Activated CD4-positive, alpha-beta T cell treated with anti-CD3 and anti-CD28 coated beads, Interleukin-2, amount 10 ng/mL, durations not matched to agents 24 days and 14 days (primary cell): ENCODE measurements at regions not wholly inside any gene's neighbourhood (a gene's known extent, or its start where the extent isn't known, plus 50 kb on each side); places are given as distances from the start of the nearest gene placed in this dataset.

Source experiments
- DNase-seq: peaks from one replicate; pipeline ENCODE4 v3.0.0; 2022
- H3K27ac Mint-ChIP-seq: one replicate; pipeline ENCODE4 v1.8.0; 2022; ENCODE audit warnings: mild to moderate bottlenecking, mixed read lengths
- H3K27me3 Mint-ChIP-seq: one replicate; pipeline ENCODE4 v1.8.0; 2022; ENCODE audit warnings: mixed read lengths
- H3K36me3 Mint-ChIP-seq: one replicate; pipeline ENCODE4 v1.8.0; 2022; ENCODE audit warnings: low read depth, mild to moderate bottlenecking, mixed read lengths
- H3K4me1 Mint-ChIP-seq: one replicate; pipeline ENCODE4 v1.8.0; 2021; ENCODE audit warnings: mixed read lengths
- H3K4me3 Mint-ChIP-seq: one replicate; pipeline ENCODE4 v1.8.0; 2022; ENCODE audit warnings: mild to moderate bottlenecking, moderate library complexity, mixed read lengths
- H3K9me3 Mint-ChIP-seq: one replicate; pipeline ENCODE4 v1.8.0; 2021; ENCODE audit warnings: mixed read lengths
- intact Hi-C: fragments of 100-400 bp; cut with micrococcal nuclease; formaldehyde crosslinking; loops from one replicate; pipeline ENCODE4 v1.15.1; 2023

DNA sequence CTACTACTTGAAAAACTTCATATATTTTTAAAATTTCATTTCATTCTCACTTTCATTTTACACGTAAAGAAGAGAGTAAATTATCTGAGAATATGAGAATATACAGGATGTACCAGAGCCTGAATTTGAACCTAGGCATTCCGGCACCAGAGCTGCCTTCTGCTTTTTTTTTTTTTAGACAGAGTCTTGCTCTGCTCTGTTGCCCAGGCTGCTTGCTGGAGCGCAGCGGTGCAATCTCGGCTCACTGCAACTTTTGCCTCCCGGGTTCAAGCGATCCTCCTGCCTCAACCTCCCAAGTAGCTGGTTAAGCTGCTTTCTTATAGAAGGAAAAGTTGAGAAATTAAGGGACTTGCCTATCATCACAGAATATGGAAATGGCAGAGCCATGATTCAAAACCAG is 540.1 kb downstream of the EBF1 start:
- no peak for DNase-seq
- Mint-ChIP-seq H3K9me3 (peaks cover 6% of the 10 kb centered on the region), H3K27ac (no peak overlapping the region), H3K36me3 (no peaks in the 10 kb centered on the region), H3K4me3 (no peak overlapping the region), H3K27me3 (no peaks in the 10 kb centered on the region), H3K4me1 (peaks cover 1% of the 10 kb centered on the region)
- intact Hi-C loops = no loop called here

- Mint-ChIP-seq H3K9me3 (peaks cover 6% of the 10 kb centered on the region), H3K4me3 (no peak overlapping the region), H3K36me3 (no peaks in the 10 kb centered on the region), H3K27me3 (no peaks in the 10 kb centered on the region), H3K27ac (no peak overlapping the region), H3K4me1 (peaks cover 5% of the 10 kb centered on the region)
- intact Hi-C loops = no loop called here
- no peak for DNase-seq
Observed at GRCh38 chr5:158559066-158559465, 540.6 kb downstream of the EBF1 start.

DNA sequence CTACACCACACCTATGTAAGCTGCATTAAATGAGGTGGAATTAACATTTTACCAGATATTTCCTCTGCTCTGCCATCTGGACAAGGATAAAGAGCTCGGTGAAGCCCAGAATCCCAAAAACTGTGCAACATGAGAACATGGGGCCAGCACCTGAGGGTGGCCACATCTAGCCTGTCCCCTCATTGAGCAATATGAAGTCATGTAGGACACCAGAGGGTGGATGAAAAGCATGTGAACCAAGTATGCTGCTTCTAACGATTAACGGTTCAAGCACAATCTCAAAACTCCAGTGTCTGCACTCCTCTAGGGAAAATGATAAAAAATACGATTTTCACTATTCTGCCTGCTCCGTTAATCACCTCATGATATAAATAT is 545.8 kb downstream of the EBF1 start:
- DNase-seq = no peak
- Mint-ChIP-seq H3K36me3 (no peaks in the 10 kb centered on the region), H3K9me3 (peaks cover 5% of the 10 kb centered on the region), H3K4me1 (peaks cover 5% of the 10 kb centered on the region), H3K4me3 (no peak overlapping the region), H3K27ac (no peak overlapping the region), H3K27me3 (no peaks in the 10 kb centered on the region)
- intact Hi-C loops = no loop called here

DNA sequence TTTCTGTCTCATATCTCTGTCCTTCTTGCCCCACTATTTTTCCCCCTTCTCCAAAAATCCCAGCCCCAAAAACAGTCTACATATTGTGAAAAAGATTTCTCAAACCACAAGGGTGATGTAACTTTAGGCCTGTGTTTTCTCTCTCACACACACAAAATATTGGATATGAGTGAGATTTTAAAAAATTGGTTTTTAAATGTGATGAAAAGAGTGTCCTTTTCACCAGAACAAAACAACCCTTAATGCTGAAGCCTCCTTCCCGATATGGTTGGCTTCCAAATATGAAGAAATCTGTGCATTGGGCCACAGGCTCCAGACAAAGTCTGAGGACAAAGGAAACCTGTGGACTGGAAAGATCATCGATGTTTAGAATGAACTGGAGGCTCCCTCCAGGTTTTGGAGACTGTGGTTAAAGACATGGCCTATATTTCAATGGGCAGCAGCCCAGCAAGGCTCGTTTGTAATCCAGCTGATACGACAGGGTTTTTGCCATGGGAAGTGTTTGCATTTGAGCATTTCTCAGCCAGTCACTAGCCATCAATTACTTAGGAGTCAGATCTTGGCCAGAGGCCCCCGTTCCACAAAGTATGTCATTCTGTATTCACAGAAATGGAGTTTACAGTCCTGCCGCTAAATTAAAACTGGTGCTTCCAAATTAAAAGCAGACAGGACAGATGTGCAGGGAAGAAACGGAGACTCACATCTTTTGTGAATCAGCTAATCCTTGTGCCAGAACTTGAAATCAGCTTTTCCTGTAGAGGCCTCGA is 546.3 kb downstream of the EBF1 start:
- intact Hi-C loops = no loop called here
- H3K27ac Mint-ChIP-seq = no peak overlapping the region
- H3K4me3 Mint-ChIP-seq = no peak overlapping the region
- H3K27me3 Mint-ChIP-seq = no peaks in the 10 kb centered on the region
- DNase-seq = no peak
- no peaks in the 10 kb centered on the region for H3K36me3 Mint-ChIP-seq
- peaks cover 5% of the 10 kb centered on the region for H3K4me1 Mint-ChIP-seq
- H3K9me3 Mint-ChIP-seq = peaks cover 9% of the 10 kb centered on the region

DNA sequence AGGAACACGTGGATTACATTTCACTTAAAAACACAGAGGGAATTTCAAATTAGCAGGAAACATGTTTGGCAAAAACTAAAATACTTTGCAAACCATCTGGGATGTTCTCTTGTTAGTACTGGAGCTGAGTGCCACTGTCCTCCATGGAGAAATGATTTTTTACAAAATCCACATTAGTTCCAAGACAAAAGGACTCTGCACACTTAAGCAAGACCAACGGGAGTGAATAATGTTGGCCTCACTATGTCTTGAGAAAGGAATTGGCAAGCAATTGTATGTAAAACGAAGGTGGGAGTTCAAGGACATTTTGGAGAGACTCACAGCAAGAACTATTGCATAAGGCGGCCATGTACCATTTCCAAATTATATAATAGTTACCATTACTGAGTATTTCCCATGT is 547.5 kb downstream of the EBF1 start:
- H3K9me3 Mint-ChIP-seq = peaks cover 16% of the 10 kb centered on the region
- intact Hi-C loops = no loop called here
- peaks cover 3% of the 10 kb centered on the region for H3K27me3 Mint-ChIP-seq
- peaks cover 5% of the 10 kb centered on the region for H3K4me1 Mint-ChIP-seq
- no peak for DNase-seq
- H3K36me3 Mint-ChIP-seq = no peaks in the 10 kb centered on the region
- H3K4me3 Mint-ChIP-seq = no peak overlapping the region
- no peak overlapping the region for H3K27ac Mint-ChIP-seq

- DNase-seq = no peak
- Mint-ChIP-seq H3K27ac (no peak overlapping the region), H3K9me3 (peaks cover 13% of the 10 kb centered on the region), H3K4me1 (peaks cover under 1% of the 10 kb centered on the region), H3K4me3 (no peak overlapping the region), H3K27me3 (peaks cover 3% of the 10 kb centered on the region), H3K36me3 (no peaks in the 10 kb centered on the region)
- intact Hi-C loops = no loop called here
Observed at GRCh38 chr5:158549311-158549710, 550.4 kb downstream of the EBF1 start.

- no peaks in the 10 kb centered on the region for H3K36me3 Mint-ChIP-seq
- no peak for DNase-seq
- H3K27me3 Mint-ChIP-seq = peaks cover 3% of the 10 kb centered on the region
- intact Hi-C loops = no loop called here
- H3K4me3 Mint-ChIP-seq = no peak overlapping the region
- peaks cover 12% of the 10 kb centered on the region for H3K4me1 Mint-ChIP-seq
- no peak overlapping the region for H3K27ac Mint-ChIP-seq
- peaks cover 13% of the 10 kb centered on the region for H3K9me3 Mint-ChIP-seq
Observed at GRCh38 chr5:158546748-158547147, 553.0 kb downstream of the EBF1 start.

- no peak overlapping the region for H3K4me3 Mint-ChIP-seq
- H3K27me3 Mint-ChIP-seq = peaks cover 3% of the 10 kb centered on the region
- peaks cover 14% of the 10 kb centered on the region for H3K4me1 Mint-ChIP-seq
- H3K36me3 Mint-ChIP-seq = no peaks in the 10 kb centered on the region
- H3K9me3 Mint-ChIP-seq = peaks cover 13% of the 10 kb centered on the region
- no peak overlapping the region for H3K27ac Mint-ChIP-seq
- no peak for DNase-seq
- intact Hi-C loops = no loop called here
Observed at GRCh38 chr5:158545949-158546530, 553.7 kb downstream of the EBF1 start.

GRCh38 chr5:158544388-158545339 is 555.1 kb downstream of the EBF1 start:
- Mint-ChIP-seq H3K9me3 (peaks cover 13% of the 10 kb centered on the region), H3K36me3 (no peaks in the 10 kb centered on the region), H3K27me3 (peaks cover 3% of the 10 kb centered on the region), H3K27ac (no peak overlapping the region), H3K4me1 (peaks cover 14% of the 10 kb centered on the region), H3K4me3 (no peak overlapping the region)
- no peak for DNase-seq
- intact Hi-C loops = loop anchor here (5.0 kb wide), 1 partner anchor 913 kb away; no protein-coding TSS in a partner anchor

DNA sequence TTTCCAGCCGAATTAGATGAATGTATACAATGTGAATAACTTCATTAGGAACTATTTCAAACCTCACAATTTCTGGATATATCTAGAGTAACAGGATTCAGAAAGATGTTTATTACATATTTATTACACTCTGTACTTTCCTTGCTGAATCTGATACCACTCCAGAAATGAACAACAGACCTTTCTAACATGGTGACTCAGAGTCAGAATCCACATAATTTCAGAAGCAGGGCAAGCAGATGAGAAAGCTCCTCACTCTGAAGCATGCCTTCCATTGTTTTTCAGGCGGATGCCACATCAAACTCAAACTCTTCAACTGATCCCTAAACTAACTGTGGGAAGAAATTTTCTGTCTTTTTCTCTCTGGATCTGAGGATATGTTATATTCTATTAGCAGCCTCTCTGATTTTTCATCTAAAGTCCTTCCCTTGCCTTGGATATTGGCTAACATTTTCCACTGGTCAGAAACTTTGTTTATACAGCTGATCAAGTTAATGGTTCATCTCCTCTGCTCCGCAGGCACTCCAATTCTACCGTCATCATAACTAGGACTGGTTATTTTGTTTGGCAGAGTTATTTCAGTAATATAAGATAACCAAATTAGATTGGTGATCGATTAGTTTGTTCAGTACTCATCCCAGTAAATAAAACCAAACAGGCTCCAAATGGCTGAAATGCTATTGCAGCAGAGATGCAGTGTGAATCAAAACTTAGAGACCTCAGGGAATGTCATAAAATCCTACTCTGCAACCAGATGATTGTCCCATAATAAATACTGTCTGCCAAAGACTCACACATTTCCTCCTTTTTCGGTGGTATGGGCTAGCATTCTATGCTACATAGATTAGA is 556.0 kb downstream of the EBF1 start:
- H3K9me3 Mint-ChIP-seq = peaks cover 9% of the 10 kb centered on the region

DNA sequence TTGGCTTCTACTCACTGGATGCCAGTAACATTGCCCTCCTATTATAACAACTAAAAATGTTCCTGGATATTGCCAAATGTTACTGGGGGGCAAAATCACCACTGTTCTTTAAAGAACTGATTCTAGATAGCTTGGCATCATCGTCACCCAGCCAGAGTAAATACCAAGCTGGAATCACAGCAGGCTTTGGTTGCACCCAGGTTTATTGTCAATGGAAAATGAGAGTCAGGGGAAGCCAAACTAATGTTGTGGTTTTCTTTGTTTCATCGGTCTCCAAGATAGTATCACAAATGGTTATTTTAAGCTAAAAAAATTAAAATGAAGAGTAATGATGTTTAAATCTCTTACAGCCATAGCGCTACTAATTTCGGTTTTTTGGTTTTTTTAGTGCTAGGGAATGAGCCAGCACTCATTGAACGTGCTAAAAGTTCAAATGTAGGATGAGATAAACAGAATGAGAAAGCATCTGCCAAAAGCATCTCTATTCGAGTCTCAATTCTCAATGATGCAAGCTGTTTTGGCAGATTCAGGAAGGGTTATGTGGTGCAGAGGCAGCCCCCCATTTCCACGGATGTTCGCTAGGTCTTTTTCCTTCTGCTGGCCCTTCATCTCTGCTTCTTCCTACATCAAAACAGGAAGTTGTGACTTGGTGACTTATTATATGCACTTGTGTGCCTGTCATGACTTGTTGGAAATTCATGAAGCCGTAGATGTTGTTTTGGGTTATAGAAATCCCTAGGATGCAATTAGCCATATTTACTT is 558.0 kb downstream of the EBF1 start:
- peaks cover 4% of the 10 kb centered on the region for H3K27me3 Mint-ChIP-seq
- peaks cover 14% of the 10 kb centered on the region for H3K4me1 Mint-ChIP-seq
- no peaks in the 10 kb centered on the region for H3K36me3 Mint-ChIP-seq
- no peak for DNase-seq
- peak overlapping the region; percentile 47 for H3K27ac Mint-ChIP-seq
- intact Hi-C loops = loop anchor here (2.0 to 5.0 kb wide), 3 partner anchors 27 to 916 kb away; no protein-coding TSS in a partner anchor
- no peak overlapping the region for H3K4me3 Mint-ChIP-seq
- no peaks in the 10 kb centered on the region for H3K9me3 Mint-ChIP-seq

More for the DNA sequence above, 556.0 kb downstream of the EBF1 start:
- Mint-ChIP-seq H3K36me3 (no peaks in the 10 kb centered on the region), H3K27ac (no peak overlapping the region), H3K27me3 (peaks cover 6% of the 10 kb centered on the region), H3K4me1 (peaks cover 14% of the 10 kb centered on the region), H3K4me3 (no peak overlapping the region)
- DNase-seq = no peak
- intact Hi-C loops = loop anchor here (2.0 to 5.0 kb wide), 2 partner anchors 109 to 914 kb away; no protein-coding TSS in a partner anchor

- no peaks in the 10 kb centered on the region for H3K36me3 Mint-ChIP-seq
- peaks cover 10% of the 10 kb centered on the region for H3K4me1 Mint-ChIP-seq
- no peaks in the 10 kb centered on the region for H3K9me3 Mint-ChIP-seq
- H3K27me3 Mint-ChIP-seq = peaks cover 4% of the 10 kb centered on the region
- H3K27ac Mint-ChIP-seq = no peak overlapping the region
- H3K4me3 Mint-ChIP-seq = no peak overlapping the region
- no peak for DNase-seq
- intact Hi-C loops = no loop called here
Observed at GRCh38 chr5:158538506-158539074, 561.1 kb downstream of the EBF1 start.
